ENCODE measurements at regions not wholly inside any gene's neighbourhood (a gene's known extent, or its start where the extent isn't known, plus 50 kb on each side); places are given as distances from the start of the nearest gene placed in this dataset.

DNA sequence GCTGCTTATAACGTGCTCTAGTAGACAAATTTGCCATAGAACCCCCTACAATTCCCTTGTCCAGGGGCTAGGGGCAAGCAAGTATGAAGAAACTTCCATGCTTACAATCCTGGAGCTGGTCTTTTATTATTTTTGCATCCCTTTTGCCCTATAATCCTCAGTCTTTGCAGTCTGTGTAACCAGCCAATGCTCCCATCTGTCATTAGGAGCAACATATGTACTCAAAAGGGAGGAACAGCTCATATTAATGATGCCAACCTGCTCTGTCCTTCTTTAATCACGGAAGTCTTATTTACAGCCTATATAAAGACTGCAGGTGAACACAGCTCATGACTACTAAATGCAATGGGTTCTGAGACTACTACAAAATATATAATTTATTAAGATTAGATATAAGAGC lies 263.3 kb downstream of the ZIC1 start:
- TF ChIP-seq, protein P1, sequence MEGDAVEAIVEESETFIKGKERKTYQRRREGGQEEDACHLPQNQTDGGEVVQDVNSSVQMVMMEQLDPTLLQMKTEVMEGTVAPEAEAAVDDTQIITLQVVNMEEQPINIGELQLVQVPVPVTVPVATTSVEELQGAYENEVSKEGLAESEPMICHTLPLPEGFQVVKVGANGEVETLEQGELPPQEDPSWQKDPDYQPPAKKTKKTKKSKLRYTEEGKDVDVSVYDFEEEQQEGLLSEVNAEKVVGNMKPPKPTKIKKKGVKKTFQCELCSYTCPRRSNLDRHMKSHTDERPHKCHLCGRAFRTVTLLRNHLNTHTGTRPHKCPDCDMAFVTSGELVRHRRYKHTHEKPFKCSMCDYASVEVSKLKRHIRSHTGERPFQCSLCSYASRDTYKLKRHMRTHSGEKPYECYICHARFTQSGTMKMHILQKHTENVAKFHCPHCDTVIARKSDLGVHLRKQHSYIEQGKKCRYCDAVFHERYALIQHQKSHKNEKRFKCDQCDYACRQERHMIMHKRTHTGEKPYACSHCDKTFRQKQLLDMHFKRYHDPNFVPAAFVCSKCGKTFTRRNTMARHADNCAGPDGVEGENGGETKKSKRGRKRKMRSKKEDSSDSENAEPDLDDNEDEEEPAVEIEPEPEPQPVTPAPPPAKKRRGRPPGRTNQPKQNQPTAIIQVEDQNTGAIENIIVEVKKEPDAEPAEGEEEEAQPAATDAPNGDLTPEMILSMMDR (IDR thresholded peaks at IDR 0.05 in 4 of 5, conservative IDR thresholded peaks at IDR 0.05 in 1 of 5): no peak
- no peak for TF ChIP-seq POLR2A (IDR thresholded peaks at IDR 0.05)
